ENCODE measurements at regions not wholly inside any gene's neighbourhood (a gene's known extent, or its start where the extent isn't known, plus 50 kb on each side); places are given as distances from the start of the nearest gene placed in this dataset.

DNA sequence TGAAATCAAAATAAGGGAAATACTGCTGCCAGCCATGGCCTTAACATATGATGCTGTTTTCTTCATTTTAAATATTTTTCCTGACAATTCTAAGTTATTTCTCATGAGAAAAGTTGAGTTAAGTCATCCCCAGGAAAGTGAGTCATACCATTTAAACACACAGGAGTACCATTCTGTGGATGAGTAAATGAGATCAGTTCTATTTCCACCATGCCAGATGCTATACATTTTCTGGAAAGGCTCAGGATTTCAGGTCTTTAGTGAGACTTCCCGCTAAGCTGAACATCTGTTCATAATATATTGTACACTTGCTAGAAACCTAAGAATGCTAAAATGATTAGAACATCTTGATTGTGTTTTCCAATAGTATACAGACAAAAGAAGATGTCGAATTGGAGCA, 256.2 kb upstream of the MANEA start:
- TF ChIP-seq, protein P1, sequence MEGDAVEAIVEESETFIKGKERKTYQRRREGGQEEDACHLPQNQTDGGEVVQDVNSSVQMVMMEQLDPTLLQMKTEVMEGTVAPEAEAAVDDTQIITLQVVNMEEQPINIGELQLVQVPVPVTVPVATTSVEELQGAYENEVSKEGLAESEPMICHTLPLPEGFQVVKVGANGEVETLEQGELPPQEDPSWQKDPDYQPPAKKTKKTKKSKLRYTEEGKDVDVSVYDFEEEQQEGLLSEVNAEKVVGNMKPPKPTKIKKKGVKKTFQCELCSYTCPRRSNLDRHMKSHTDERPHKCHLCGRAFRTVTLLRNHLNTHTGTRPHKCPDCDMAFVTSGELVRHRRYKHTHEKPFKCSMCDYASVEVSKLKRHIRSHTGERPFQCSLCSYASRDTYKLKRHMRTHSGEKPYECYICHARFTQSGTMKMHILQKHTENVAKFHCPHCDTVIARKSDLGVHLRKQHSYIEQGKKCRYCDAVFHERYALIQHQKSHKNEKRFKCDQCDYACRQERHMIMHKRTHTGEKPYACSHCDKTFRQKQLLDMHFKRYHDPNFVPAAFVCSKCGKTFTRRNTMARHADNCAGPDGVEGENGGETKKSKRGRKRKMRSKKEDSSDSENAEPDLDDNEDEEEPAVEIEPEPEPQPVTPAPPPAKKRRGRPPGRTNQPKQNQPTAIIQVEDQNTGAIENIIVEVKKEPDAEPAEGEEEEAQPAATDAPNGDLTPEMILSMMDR (conservative IDR thresholded peaks at IDR 0.05 in 1 of 2, IDR thresholded peaks at IDR 0.05 in 1 of 2; ENCODE audit: low read depth in 1 of 2, low read length in 2 of 2): no peak
- no peak for TF ChIP-seq EZH2 (IDR thresholded peaks at IDR 0.05; ENCODE audit: low read length, missing control alignments)
